ENCODE measurements at regions not wholly inside any gene's neighbourhood (a gene's known extent, or its start where the extent isn't known, plus 50 kb on each side); places are given as distances from the start of the nearest gene placed in this dataset.

- no peak for ATAC-seq (ENCODE audit: low read depth in 2 of 2)
- no peaks in the 10 kb centered on the region for H3K4me1 ChIP-seq (ENCODE audit: control insufficient read depth, insufficient read depth, low read length, poor library complexity, severe bottlenecking)
- no peak overlapping the region for H3K27ac Mint-ChIP-seq
- H3K27me3 ChIP-seq (ENCODE audit: control insufficient read depth, insufficient read depth, low read length): no peaks in the 10 kb centered on the region
- no peak overlapping the region for H3K4me3 Mint-ChIP-seq
- no peaks in the 10 kb centered on the region for H3K36me3 Mint-ChIP-seq
- no peaks in the 10 kb centered on the region for H3K9me3 ChIP-seq (ENCODE audit: control insufficient read depth in 2 of 2, low read length in 2 of 2)
- no peak overlapping the region for H3K27ac ChIP-seq (ENCODE audit: insufficient read depth, low read length, poor library complexity, severe bottlenecking)
- H3K27me3 Mint-ChIP-seq: no peaks in the 10 kb centered on the region
- H3K36me3 ChIP-seq (ENCODE audit: control insufficient read depth, insufficient read depth, low read length): no peaks in the 10 kb centered on the region
- H3K4me1 Mint-ChIP-seq: peaks cover 0 to 3% (median 0%) of the 10 kb centered on the region in 4 donors
- H3K9me3 Mint-ChIP-seq: peaks cover 0 to 3% (median 0%) of the 10 kb centered on the region in 7 donors
- no peak for DNase-seq
- no peak overlapping the region for H3K4me3 ChIP-seq (ENCODE audit: low read depth, low read length)
Observed at GRCh38 chr1:94600556-94600955, 59.0 kb upstream of the F3 start.

- no peak for DNase-seq
- Histone ChIP-seq H3K9me3 (ENCODE audit: control insufficient read depth in 2 of 2, low read length in 2 of 2) (no peaks in the 10 kb centered on the region), H3K27ac (ENCODE audit: insufficient read depth, low read length, poor library complexity, severe bottlenecking) (no peak overlapping the region), H3K4me1 (ENCODE audit: control insufficient read depth, insufficient read depth, low read length, poor library complexity, severe bottlenecking) (no peaks in the 10 kb centered on the region), H3K36me3 (ENCODE audit: control insufficient read depth, insufficient read depth, low read length) (no peaks in the 10 kb centered on the region), H3K27me3 (ENCODE audit: control insufficient read depth, insufficient read depth, low read length) (no peaks in the 10 kb centered on the region), H3K4me3 (ENCODE audit: low read depth, low read length) (no peak overlapping the region)
- ATAC-seq (ENCODE audit: low read depth in 2 of 2): no peak
- Mint-ChIP-seq H3K9me3 (peaks cover 0 to 3% (median 0%) of the 10 kb centered on the region in 7 donors), H3K4me3 (no peak overlapping the region), H3K36me3 (no peaks in the 10 kb centered on the region), H3K4me1 (peaks cover 0 to 3% (median 0%) of the 10 kb centered on the region in 4 donors), H3K27me3 (no peaks in the 10 kb centered on the region), H3K27ac (peak overlapping the region in 1 of 3 donors; percentile 87)
Observed at GRCh38 chr1:94599095-94599813, 57.7 kb upstream of the F3 start.

- H3K27ac ChIP-seq (ENCODE audit: insufficient read depth, low read length, poor library complexity, severe bottlenecking): no peak overlapping the region
- no peaks in the 10 kb centered on the region for H3K27me3 ChIP-seq (ENCODE audit: control insufficient read depth, insufficient read depth, low read length)
- H3K36me3 Mint-ChIP-seq: no peaks in the 10 kb centered on the region
- DNase-seq (no peak), ATAC-seq (ENCODE audit: low read depth in 2 of 2) (no peak)
- no peak overlapping the region for H3K4me3 ChIP-seq (ENCODE audit: low read depth, low read length)
- H3K4me1 ChIP-seq (ENCODE audit: control insufficient read depth, insufficient read depth, low read length, poor library complexity, severe bottlenecking): no peaks in the 10 kb centered on the region
- no peaks in the 10 kb centered on the region for H3K9me3 ChIP-seq (ENCODE audit: control insufficient read depth in 2 of 2, low read length in 2 of 2)
- no peaks in the 10 kb centered on the region for H3K36me3 ChIP-seq (ENCODE audit: control insufficient read depth, insufficient read depth, low read length)
- H3K4me1 Mint-ChIP-seq: peaks cover 0 to 3% (median 0%) of the 10 kb centered on the region in 4 donors
- H3K4me3 Mint-ChIP-seq: no peak overlapping the region
- H3K27ac Mint-ChIP-seq: no peak overlapping the region
- no peaks in the 10 kb centered on the region for H3K27me3 Mint-ChIP-seq
- no peaks in the 10 kb centered on the region for H3K9me3 Mint-ChIP-seq
Observed at GRCh38 chr1:94597701-94598100, 56.1 kb upstream of the F3 start.

GRCh38 chr1:94596260-94596659 lies 54.7 kb upstream of the F3 start:
- no peak for DNase-seq
- Histone ChIP-seq H3K4me1 (ENCODE audit: control insufficient read depth, insufficient read depth, low read length, poor library complexity, severe bottlenecking) (no peaks in the 10 kb centered on the region), H3K36me3 (ENCODE audit: control insufficient read depth, insufficient read depth, low read length) (no peaks in the 10 kb centered on the region), H3K27ac (ENCODE audit: insufficient read depth, low read length, poor library complexity, severe bottlenecking) (no peak overlapping the region), H3K4me3 (ENCODE audit: low read depth, low read length) (no peak overlapping the region), H3K9me3 (ENCODE audit: control insufficient read depth in 2 of 2, low read length in 2 of 2) (no peaks in the 10 kb centered on the region), H3K27me3 (ENCODE audit: control insufficient read depth, insufficient read depth, low read length) (no peaks in the 10 kb centered on the region)
- no peaks in the 10 kb centered on the region for H3K27me3 Mint-ChIP-seq
- H3K4me3 Mint-ChIP-seq: no peak overlapping the region
- H3K27ac Mint-ChIP-seq: no peak overlapping the region
- H3K9me3 Mint-ChIP-seq: no peaks in the 10 kb centered on the region
- no peaks in the 10 kb centered on the region for H3K4me1 Mint-ChIP-seq
- H3K36me3 Mint-ChIP-seq: no peaks in the 10 kb centered on the region
- ATAC-seq (ENCODE audit: low read depth in 2 of 2): no peak

- H3K36me3 Mint-ChIP-seq: no peaks in the 10 kb centered on the region
Observed at GRCh38 chr1:94595658-94596057, 54.1 kb upstream of the F3 start.

GRCh38 chr1:94593611-94594010 lies 52.1 kb upstream of the F3 start:
- H3K4me1 ChIP-seq (ENCODE audit: control insufficient read depth, insufficient read depth, low read length, poor library complexity, severe bottlenecking): no peaks in the 10 kb centered on the region
- DNase-seq (no peak), ATAC-seq (ENCODE audit: low read depth in 2 of 2) (no peak)
- no peak overlapping the region for H3K4me3 Mint-ChIP-seq
- H3K9me3 Mint-ChIP-seq: peaks cover 0 to 2% (median 0%) of the 10 kb centered on the region in 7 donors
- H3K36me3 Mint-ChIP-seq: no peaks in the 10 kb centered on the region
- H3K27ac Mint-ChIP-seq: no peak overlapping the region
- H3K4me1 Mint-ChIP-seq: no peaks in the 10 kb centered on the region
- no peaks in the 10 kb centered on the region for H3K9me3 ChIP-seq (ENCODE audit: control insufficient read depth in 2 of 2, low read length in 2 of 2)
- H3K27me3 Mint-ChIP-seq: peaks cover 8% of the 10 kb centered on the region
- H3K4me3 ChIP-seq (ENCODE audit: low read depth, low read length): no peak overlapping the region
- H3K36me3 ChIP-seq (ENCODE audit: control insufficient read depth, insufficient read depth, low read length): no peaks in the 10 kb centered on the region
- H3K27me3 ChIP-seq (ENCODE audit: control insufficient read depth, insufficient read depth, low read length): no peaks in the 10 kb centered on the region
- H3K27ac ChIP-seq (ENCODE audit: insufficient read depth, low read length, poor library complexity, severe bottlenecking): no peak overlapping the region

More at GRCh38 chr1:94595658-94596057, 54.1 kb upstream of the F3 start:
- no peak overlapping the region for H3K27ac ChIP-seq (ENCODE audit: insufficient read depth, low read length, poor library complexity, severe bottlenecking)
- Mint-ChIP-seq H3K9me3 (peaks cover 0 to under 1% (median 0%) of the 10 kb centered on the region in 7 donors), H3K27me3 (peaks cover under 1% of the 10 kb centered on the region), H3K4me1 (no peaks in the 10 kb centered on the region), H3K27ac (no peak overlapping the region), H3K4me3 (no peak overlapping the region)
- no peak for ATAC-seq (ENCODE audit: low read depth in 2 of 2)
- H3K36me3 ChIP-seq (ENCODE audit: control insufficient read depth, insufficient read depth, low read length): no peaks in the 10 kb centered on the region
- DNase-seq: no peak
- H3K4me3 ChIP-seq (ENCODE audit: low read depth, low read length): no peak overlapping the region
- no peaks in the 10 kb centered on the region for H3K9me3 ChIP-seq (ENCODE audit: control insufficient read depth in 2 of 2, low read length in 2 of 2)
- no peaks in the 10 kb centered on the region for H3K4me1 ChIP-seq (ENCODE audit: control insufficient read depth, insufficient read depth, low read length, poor library complexity, severe bottlenecking)
- H3K27me3 ChIP-seq (ENCODE audit: control insufficient read depth, insufficient read depth, low read length): no peaks in the 10 kb centered on the region

GRCh38 chr1:94592571-94592920 lies 51.0 kb upstream of the F3 start:
- Mint-ChIP-seq H3K36me3 (no peaks in the 10 kb centered on the region), H3K27ac (no peak overlapping the region), H3K27me3 (peaks cover 11% of the 10 kb centered on the region), H3K9me3 (peaks cover 0 to 2% (median 0%) of the 10 kb centered on the region in 7 donors), H3K4me1 (no peaks in the 10 kb centered on the region), H3K4me3 (no peak overlapping the region)
- Histone ChIP-seq H3K27ac (ENCODE audit: insufficient read depth, low read length, poor library complexity, severe bottlenecking) (no peak overlapping the region), H3K36me3 (ENCODE audit: control insufficient read depth, insufficient read depth, low read length) (no peaks in the 10 kb centered on the region), H3K27me3 (ENCODE audit: control insufficient read depth, insufficient read depth, low read length) (no peaks in the 10 kb centered on the region), H3K9me3 (ENCODE audit: control insufficient read depth in 2 of 2, low read length in 2 of 2) (no peaks in the 10 kb centered on the region), H3K4me1 (ENCODE audit: control insufficient read depth, insufficient read depth, low read length, poor library complexity, severe bottlenecking) (no peaks in the 10 kb centered on the region), H3K4me3 (ENCODE audit: low read depth, low read length) (no peak overlapping the region)
- DNase-seq (no peak), ATAC-seq (ENCODE audit: low read depth in 2 of 2) (no peak)

- no peak for ATAC-seq (ENCODE audit: low read depth in 2 of 2)
- no peak overlapping the region for H3K27ac ChIP-seq (ENCODE audit: insufficient read depth, low read length, poor library complexity, severe bottlenecking)
- Mint-ChIP-seq H3K36me3 (no peaks in the 10 kb centered on the region), H3K27me3 (peaks cover 13% of the 10 kb centered on the region), H3K27ac (no peak overlapping the region), H3K4me3 (no peak overlapping the region), H3K4me1 (no peaks in the 10 kb centered on the region), H3K9me3 (peaks cover 0 to 2% (median 0%) of the 10 kb centered on the region in 7 donors)
- DNase-seq: no peak
- no peaks in the 10 kb centered on the region for H3K27me3 ChIP-seq (ENCODE audit: control insufficient read depth, insufficient read depth, low read length)
- no peaks in the 10 kb centered on the region for H3K4me1 ChIP-seq (ENCODE audit: control insufficient read depth, insufficient read depth, low read length, poor library complexity, severe bottlenecking)
- no peaks in the 10 kb centered on the region for H3K36me3 ChIP-seq (ENCODE audit: control insufficient read depth, insufficient read depth, low read length)
- H3K4me3 ChIP-seq (ENCODE audit: low read depth, low read length): no peak overlapping the region
- H3K9me3 ChIP-seq (ENCODE audit: control insufficient read depth in 2 of 2, low read length in 2 of 2): no peaks in the 10 kb centered on the region
Observed at GRCh38 chr1:94591823-94592570, 50.4 kb upstream of the F3 start.

All from CD4-positive, CD25-positive, alpha-beta regulatory T cell (primary cell).